HCT116 (cell line): ENCODE measurements at regions not wholly inside any gene's neighbourhood (a gene's known extent, or its start where the extent isn't known, plus 50 kb on each side); places are given as distances from the start of the nearest gene placed in this dataset.

ENCODE experiments used
- CEBPB ChIP-seq: IDR thresholded peaks from 2 replicates; pipeline ENCODE4 v1.6.1; 2012; ENCODE audit warnings: low read depth
- CTCF ChIP-seq, 3 experiments: fragments of 200-600 bp in 1 of 3; sonication (generic) in 1 of 3; IDR thresholded peaks in 2 of 3; conservative IDR thresholded peaks in 1 of 3; 2 replicates each; pipeline ENCODE4 v1.5.1; 2012 to 2017; ENCODE audit warnings: low read depth in 2 of 3, low read length in 2 of 3, antibody characterized with exemption in 1 of 3, borderline replicate concordance in 1 of 3, control low read depth in 1 of 3, mild to moderate bottlenecking in 1 of 3, mixed read lengths in 1 of 3, mixed run types in 1 of 3, moderate library complexity in 1 of 3; ENCODE audit not compliant: insufficient read depth in 1 of 3
- REST ChIP-seq: IDR thresholded peaks from 2 replicates; pipeline ENCODE4 v1.6.1; 2012; ENCODE audit warnings: low read depth
- SP1 ChIP-seq: IDR thresholded peaks from 2 replicates; pipeline ENCODE4 v1.6.1; 2012; ENCODE audit warnings: low read depth
- YY1 ChIP-seq: IDR thresholded peaks from 2 replicates; pipeline ENCODE4 v1.6.1; 2011; ENCODE audit warnings: low read length, low read depth, moderate library complexity, mild to moderate bottlenecking; ENCODE audit not compliant: insufficient replicate concordance; ENCODE audit errors: extremely low read depth

- TF ChIP-seq SP1 (no peak), YY1 (no peak), CTCF (IDR thresholded peaks at IDR 0.05 in 2 of 3, conservative IDR thresholded peaks at IDR 0.05 in 1 of 3; ENCODE audit: borderline replicate concordance in 1 of 3, insufficient read depth in 1 of 3, low read depth in 2 of 3, low read length in 2 of 3) (no peak), CEBPB (no peak), REST (no peak)
These were observed 121.2 kb upstream of the ADARB2 start for GRCh38 chr10:1858547-1858946.
